Calu3 (cell line): ENCODE measurements at regions not wholly inside any gene's neighbourhood (a gene's known extent, or its start where the extent isn't known, plus 50 kb on each side); places are given as distances from the start of the nearest gene placed in this dataset.

Experiments used
- BruUV-seq: library from RNA; stranded (reverse); fragments of 400-500 nt; replicated peaks from 2 replicates; lab custom pipeline; 2021; lab: Mats Ljungman, UMichigan
- CTCF ChIA-PET: fragments of 300-600 bp; sonication (Branson Sonifier 250); formaldehyde crosslinking; loops from one replicate; lab custom pipeline; 2022; ENCODE audit warnings: antibody characterized with exemption; lab: Charles Lee
- DNase-seq: peaks from one replicate; pipeline ENCODE4 v3.0.0; 2022
- H3K27ac Mint-ChIP-seq: one replicate; pipeline ENCODE4 v1.8.0; 2022; ENCODE audit warnings: mixed read lengths; ENCODE audit not compliant: unreplicated experiment
- H3K27me3 Mint-ChIP-seq: one replicate; pipeline ENCODE4 v1.8.0; 2022; ENCODE audit warnings: mixed read lengths; ENCODE audit not compliant: unreplicated experiment
- H3K36me3 Mint-ChIP-seq: one replicate; pipeline ENCODE4 v1.8.0; 2022; ENCODE audit warnings: mild to moderate bottlenecking, moderate library complexity, mixed read lengths; ENCODE audit not compliant: insufficient read depth, unreplicated experiment
- H3K4me1 Mint-ChIP-seq: one replicate; pipeline ENCODE4 v1.8.0; 2022; ENCODE audit warnings: mild to moderate bottlenecking, low read depth, mixed read lengths; ENCODE audit not compliant: unreplicated experiment
- H3K4me3 Mint-ChIP-seq: one replicate; pipeline ENCODE4 v1.8.0; 2022; ENCODE audit warnings: mild to moderate bottlenecking, low read depth, moderate library complexity, mixed read lengths; ENCODE audit not compliant: unreplicated experiment
- H3K9me3 Mint-ChIP-seq: one replicate; pipeline ENCODE4 v1.8.0; 2022; ENCODE audit warnings: low read depth, mixed read lengths; ENCODE audit not compliant: unreplicated experiment
- intact Hi-C: fragments of 100-400 bp; cut with micrococcal nuclease; formaldehyde crosslinking; loops from one replicate; pipeline ENCODE4 v1.10.0; 2022; ENCODE audit not compliant: unreplicated experiment
- TF ChIP-seq, protein P1 (sequence below): fragments of 200-600 bp; IDR thresholded peaks from one replicate; pipeline ENCODE4 v1.8.0; 2022; ENCODE audit warnings: antibody characterized with exemption; ENCODE audit not compliant: unreplicated experiment

DNA sequence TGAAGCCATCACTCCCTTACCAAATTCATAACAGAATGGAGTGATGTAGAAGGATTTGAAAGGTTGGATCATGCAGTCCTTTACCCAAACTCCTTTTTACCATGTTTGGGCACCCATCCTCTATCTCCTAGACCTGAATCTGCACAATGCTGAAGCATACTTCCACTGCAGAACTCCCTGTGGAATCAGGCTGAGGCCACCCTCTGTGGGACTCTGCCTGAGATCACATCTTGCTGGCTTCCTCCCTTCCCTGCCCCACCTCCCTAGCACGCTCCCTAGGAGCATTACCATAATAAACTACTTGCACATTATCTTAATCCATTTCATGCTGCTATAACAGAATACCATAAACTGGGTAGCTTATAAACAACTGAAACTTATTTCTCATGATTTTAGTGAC lies 68.4 kb upstream of the VSTM2B start:
- H3K4me3 Mint-ChIP-seq = no peak overlapping the region
- no peak overlapping the region for H3K27ac Mint-ChIP-seq
- BruUV-seq = no TSS peak
- H3K4me1 Mint-ChIP-seq = no peaks in the 10 kb centered on the region
- TF ChIP-seq, protein P1, sequence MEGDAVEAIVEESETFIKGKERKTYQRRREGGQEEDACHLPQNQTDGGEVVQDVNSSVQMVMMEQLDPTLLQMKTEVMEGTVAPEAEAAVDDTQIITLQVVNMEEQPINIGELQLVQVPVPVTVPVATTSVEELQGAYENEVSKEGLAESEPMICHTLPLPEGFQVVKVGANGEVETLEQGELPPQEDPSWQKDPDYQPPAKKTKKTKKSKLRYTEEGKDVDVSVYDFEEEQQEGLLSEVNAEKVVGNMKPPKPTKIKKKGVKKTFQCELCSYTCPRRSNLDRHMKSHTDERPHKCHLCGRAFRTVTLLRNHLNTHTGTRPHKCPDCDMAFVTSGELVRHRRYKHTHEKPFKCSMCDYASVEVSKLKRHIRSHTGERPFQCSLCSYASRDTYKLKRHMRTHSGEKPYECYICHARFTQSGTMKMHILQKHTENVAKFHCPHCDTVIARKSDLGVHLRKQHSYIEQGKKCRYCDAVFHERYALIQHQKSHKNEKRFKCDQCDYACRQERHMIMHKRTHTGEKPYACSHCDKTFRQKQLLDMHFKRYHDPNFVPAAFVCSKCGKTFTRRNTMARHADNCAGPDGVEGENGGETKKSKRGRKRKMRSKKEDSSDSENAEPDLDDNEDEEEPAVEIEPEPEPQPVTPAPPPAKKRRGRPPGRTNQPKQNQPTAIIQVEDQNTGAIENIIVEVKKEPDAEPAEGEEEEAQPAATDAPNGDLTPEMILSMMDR = no peak
- no peaks in the 10 kb centered on the region for H3K36me3 Mint-ChIP-seq
- intact Hi-C loops = no loop called here
- no peak for DNase-seq
- no peaks in the 10 kb centered on the region for H3K27me3 Mint-ChIP-seq
- peaks cover 8% of the 10 kb centered on the region for H3K9me3 Mint-ChIP-seq
- CTCF ChIA-PET = no interaction called here

DNA sequence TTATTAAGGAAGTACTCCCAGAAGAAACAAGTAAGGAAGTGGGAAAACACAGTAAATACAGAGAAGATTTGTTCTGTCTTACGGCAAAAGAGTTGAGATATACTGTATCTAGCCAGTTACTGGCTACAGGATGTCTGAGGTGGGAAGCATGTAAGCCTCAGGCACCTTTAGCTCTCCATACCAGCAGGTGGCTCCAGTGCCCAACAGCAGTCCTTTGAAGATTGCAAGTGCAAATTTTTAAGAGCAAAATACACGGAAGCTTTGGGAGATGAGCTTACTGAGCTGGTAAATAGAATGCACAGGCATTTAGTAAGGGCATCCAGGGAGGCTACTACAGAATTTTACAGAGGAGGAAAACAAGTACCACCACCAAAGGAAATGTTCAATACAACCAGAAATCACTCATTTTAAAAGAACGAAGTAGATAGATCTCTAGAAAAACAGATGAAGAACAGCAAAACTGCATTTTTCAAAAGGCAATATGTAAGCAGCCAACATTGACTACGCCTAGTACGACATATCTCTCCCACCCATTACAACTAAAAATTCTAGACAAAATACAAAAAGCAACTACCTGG lies 57.9 kb upstream of the VSTM2B start:
- intact Hi-C loops = loop anchor here (5.0 kb wide), 1 partner anchor 129 kb away; no protein-coding TSS in a partner anchor
- no peaks in the 10 kb centered on the region for H3K4me1 Mint-ChIP-seq
- DNase-seq = peak; percentile 40
- no peaks in the 10 kb centered on the region for H3K36me3 Mint-ChIP-seq
- no peak overlapping the region for H3K4me3 Mint-ChIP-seq
- H3K9me3 Mint-ChIP-seq = no peaks in the 10 kb centered on the region
- TF ChIP-seq, protein P1 = peak; percentile 21
- CTCF ChIA-PET = interaction anchor here (0.7 to 1.1 kb wide), 3 partner anchors 11 to 129 kb away, joined by 5 read pairs; no protein-coding TSS in a partner anchor
- no TSS peak for BruUV-seq
- H3K27me3 Mint-ChIP-seq = no peaks in the 10 kb centered on the region
- H3K27ac Mint-ChIP-seq = no peak overlapping the region

DNA sequence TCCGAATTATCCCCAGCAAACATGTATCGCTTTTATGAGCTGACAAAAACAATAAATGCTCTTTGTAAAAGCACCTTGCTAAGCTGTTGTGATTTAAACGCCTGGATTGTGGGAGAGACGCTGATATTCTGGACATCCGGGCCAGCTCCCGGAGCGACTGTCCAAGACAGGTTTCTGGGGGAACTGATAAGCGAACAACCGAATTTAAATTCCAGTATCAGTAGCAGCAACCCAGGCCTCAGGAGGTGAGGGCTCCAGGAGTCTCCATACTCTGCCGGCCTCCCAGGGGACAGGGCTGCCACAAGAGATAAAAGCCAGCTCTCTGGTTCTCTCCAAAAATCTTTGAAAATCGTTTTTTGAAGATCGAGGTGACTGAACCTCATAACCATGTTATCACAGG lies 50.3 kb upstream of the VSTM2B start:
- TF ChIP-seq, protein P1 = no peak
- Mint-ChIP-seq H3K4me1 (no peaks in the 10 kb centered on the region), H3K27ac (no peak overlapping the region), H3K27me3 (peaks cover 20% of the 10 kb centered on the region), H3K36me3 (no peaks in the 10 kb centered on the region), H3K9me3 (no peaks in the 10 kb centered on the region), H3K4me3 (no peak overlapping the region)
- intact Hi-C loops = no loop called here
- no TSS peak for BruUV-seq
- no peak for DNase-seq
- CTCF ChIA-PET = interaction anchor here (0.6 kb wide), 1 partner anchor 290 kb away, joined by 4 read pairs; no protein-coding TSS in a partner anchor
